Effector memory CD4-positive, alpha-beta T cell (primary cell): ENCODE measurements at regions not wholly inside any gene's neighbourhood (a gene's known extent, or its start where the extent isn't known, plus 50 kb on each side); places are given as distances from the start of the nearest gene placed in this dataset.

Source experiments
- DNase-seq, 3 donors: peaks; one replicate each; pipeline ENCODE4 v3.0.0-alpha.2; 2020
- H3K27ac ChIP-seq: 2 replicates; pipeline ENCODE4 v1.7.0; 2013; ENCODE audit warnings: mild to moderate bottlenecking, low read length, moderate library complexity; ENCODE audit not compliant: insufficient read depth, poor library complexity, severe bottlenecking
- H3K27me3 ChIP-seq: replicated peaks from 2 replicates; pipeline ENCODE4 v1.7.0; 2013; ENCODE audit warnings: mild to moderate bottlenecking, low read length; ENCODE audit not compliant: insufficient read depth, control insufficient read depth, poor library complexity, severe bottlenecking
- H3K36me3 ChIP-seq: 2 replicates; pipeline ENCODE4 v1.7.0; 2013; ENCODE audit warnings: mild to moderate bottlenecking, low read length, moderate library complexity; ENCODE audit not compliant: control insufficient read depth, insufficient read depth
- H3K4me1 ChIP-seq: 2 replicates; pipeline ENCODE4 v1.7.0; 2013; ENCODE audit warnings: low read length, mild to moderate bottlenecking; ENCODE audit not compliant: control insufficient read depth, insufficient read depth, poor library complexity, severe bottlenecking
- H3K4me3 ChIP-seq: 2 replicates; pipeline ENCODE4 v1.7.0; 2013; ENCODE audit warnings: low read length, low read depth, mild to moderate bottlenecking; ENCODE audit not compliant: insufficient read depth, poor library complexity, severe bottlenecking
- H3K9me3 ChIP-seq: 2 replicates; pipeline ENCODE4 v1.7.0; 2013; ENCODE audit warnings: mild to moderate bottlenecking, low read length, moderate library complexity; ENCODE audit not compliant: control insufficient read depth

DNA sequence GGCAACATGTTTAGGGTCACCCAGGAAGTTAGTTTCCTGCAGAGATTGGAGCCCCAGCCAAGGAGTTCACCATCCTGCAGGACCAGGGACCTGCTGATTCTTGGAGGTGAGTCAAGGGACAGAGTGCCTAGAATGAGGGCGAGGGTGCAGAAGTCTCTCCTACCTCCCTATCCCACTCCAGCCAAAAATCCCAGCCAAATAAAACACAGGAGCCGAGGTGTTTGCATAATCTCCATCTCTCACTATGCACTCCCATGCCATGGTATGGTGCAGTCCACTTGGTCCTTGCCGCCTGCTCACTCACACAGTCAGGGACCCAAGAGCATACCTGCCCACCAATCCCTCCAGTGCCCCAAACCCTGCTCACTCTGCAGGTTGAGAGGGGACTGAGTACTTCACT lies 294.2 kb downstream of the UACA start:
- no peaks in the 10 kb centered on the region for H3K4me1 ChIP-seq
- H3K9me3 ChIP-seq: no peaks in the 10 kb centered on the region
- H3K27ac ChIP-seq: no peak overlapping the region
- no peaks in the 10 kb centered on the region for H3K36me3 ChIP-seq
- no peaks in the 10 kb centered on the region for H3K27me3 ChIP-seq
- H3K4me3 ChIP-seq: no peak overlapping the region
- no peak for DNase-seq

DNA sequence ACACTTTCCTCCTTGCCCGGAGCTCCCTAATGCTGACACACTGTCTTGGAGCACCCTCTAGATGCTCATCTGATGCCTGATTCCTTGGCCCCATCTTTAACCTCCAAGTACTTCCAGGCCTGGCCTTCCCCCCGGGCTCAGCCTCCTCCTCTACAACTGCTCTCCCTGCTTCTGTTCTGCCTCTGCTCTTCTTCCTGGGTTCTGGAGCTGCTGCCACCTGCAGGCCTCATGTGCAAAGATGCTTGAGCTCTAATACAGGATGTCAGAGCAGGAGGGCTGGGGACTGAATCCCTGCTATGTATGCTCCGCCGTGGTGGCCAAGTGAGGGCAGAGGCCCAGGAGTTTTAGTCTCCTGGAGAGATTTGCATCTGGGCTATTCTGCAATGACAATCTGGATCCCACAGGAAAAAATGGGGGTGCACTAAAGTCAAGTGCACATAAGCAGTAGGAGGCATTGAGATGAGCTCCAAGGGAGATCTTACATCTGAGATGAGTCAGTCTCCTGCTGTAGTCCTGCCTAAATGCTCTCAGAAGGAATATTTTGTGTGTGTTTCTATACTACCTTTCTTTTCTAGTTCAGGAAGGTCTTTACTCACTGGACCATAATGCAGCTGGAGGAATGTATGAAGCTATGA lies 296.3 kb downstream of the UACA start:
- H3K9me3 ChIP-seq: no peaks in the 10 kb centered on the region
- no peaks in the 10 kb centered on the region for H3K27me3 ChIP-seq
- H3K36me3 ChIP-seq: no peaks in the 10 kb centered on the region
- H3K4me3 ChIP-seq: no peak overlapping the region
- no peak overlapping the region for H3K27ac ChIP-seq
- H3K4me1 ChIP-seq: no peaks in the 10 kb centered on the region
- DNase-seq: no peak

DNA sequence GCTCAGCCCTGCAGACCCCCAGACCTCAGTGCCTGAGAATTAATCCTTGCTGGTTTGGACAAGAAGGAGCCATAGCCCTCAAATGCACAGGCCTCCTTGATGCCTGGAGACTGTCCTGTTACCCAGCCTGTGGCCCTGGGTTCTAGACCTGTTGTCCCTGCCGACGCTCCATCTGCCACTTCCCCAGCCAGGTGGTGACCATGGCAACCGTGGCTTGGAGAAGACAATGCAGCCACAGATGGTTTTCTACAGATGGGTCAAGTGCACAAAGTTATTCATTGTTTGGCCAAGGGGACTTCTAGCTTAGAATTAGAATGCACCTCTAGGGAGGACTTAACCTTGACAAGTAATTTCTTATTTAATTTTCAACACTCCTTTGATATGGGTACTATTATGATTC lies 297.1 kb downstream of the UACA start:
- Histone ChIP-seq H3K36me3 (no peaks in the 10 kb centered on the region), H3K9me3 (no peaks in the 10 kb centered on the region), H3K4me3 (no peak overlapping the region), H3K27me3 (no peaks in the 10 kb centered on the region), H3K4me1 (no peaks in the 10 kb centered on the region), H3K27ac (no peak overlapping the region)
- DNase-seq: no peak

DNA sequence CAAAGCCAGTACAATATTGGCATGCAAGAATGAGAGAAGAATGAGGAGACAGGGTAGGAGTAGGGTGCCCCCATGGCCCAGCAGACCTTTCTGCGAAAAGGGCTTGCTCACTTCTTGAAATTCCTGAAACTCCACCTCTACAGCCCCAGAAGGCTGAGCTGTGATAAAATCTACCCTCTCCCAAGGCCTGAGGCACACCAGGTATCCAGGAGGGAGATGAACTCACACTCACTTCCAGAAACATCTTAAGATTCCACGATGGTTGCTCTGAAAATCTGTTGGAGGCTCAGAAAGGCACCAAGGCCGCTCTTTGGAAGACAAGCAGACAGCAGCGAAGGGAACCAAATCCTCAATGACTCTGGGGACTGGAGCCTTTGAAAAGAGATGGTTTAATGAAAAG lies 297.5 kb downstream of the UACA start:
- H3K4me3 ChIP-seq: no peak overlapping the region
- H3K36me3 ChIP-seq: no peaks in the 10 kb centered on the region
- DNase-seq: no peak
- no peaks in the 10 kb centered on the region for H3K9me3 ChIP-seq
- H3K4me1 ChIP-seq: no peaks in the 10 kb centered on the region
- H3K27ac ChIP-seq: no peak overlapping the region
- no peaks in the 10 kb centered on the region for H3K27me3 ChIP-seq

DNA sequence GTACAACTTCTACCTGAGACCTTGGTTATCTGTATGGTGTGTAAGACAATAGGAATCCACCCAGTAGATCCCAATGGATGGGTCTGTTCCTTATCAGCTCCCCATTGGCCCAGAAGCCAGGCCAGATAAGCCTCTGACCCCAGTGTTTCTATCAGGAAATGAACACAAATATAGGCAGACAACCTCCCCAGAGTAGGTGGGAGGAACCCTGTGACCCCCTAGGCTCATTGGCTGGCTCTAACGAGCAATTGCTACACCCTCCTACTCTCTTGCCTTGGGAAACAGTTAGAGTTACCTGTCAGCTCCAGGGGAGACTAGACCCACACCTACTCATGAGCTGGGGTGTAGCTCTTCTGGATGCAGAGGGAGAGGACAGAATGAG lies 299.9 kb downstream of the UACA start:
- H3K4me3 ChIP-seq: no peak overlapping the region
- H3K27me3 ChIP-seq: no peaks in the 10 kb centered on the region
- H3K9me3 ChIP-seq: no peaks in the 10 kb centered on the region
- no peak for DNase-seq
- H3K36me3 ChIP-seq: no peaks in the 10 kb centered on the region
- peaks cover 3% of the 10 kb centered on the region for H3K4me1 ChIP-seq
- no peak overlapping the region for H3K27ac ChIP-seq

DNA sequence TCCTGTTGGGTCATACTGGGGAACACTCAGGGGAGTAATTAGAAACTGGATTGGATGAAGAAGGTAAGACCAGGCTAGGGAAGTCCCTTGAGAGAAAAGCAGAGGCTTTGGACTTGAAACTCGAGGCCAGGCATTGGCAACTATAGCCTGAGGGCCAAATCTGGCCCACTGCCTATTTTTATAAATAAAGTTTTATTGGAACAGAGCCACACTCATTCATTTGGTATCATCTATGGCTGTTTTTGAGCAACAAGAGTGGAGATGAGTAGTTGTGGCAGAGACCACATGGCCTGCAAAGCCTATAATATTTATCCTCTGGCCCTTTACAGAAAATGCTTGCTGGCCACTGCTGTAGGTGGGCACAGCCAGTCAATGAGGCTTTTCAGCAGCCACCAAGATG lies 301.4 kb downstream of the UACA start:
- no peaks in the 10 kb centered on the region for H3K27me3 ChIP-seq

DNA sequence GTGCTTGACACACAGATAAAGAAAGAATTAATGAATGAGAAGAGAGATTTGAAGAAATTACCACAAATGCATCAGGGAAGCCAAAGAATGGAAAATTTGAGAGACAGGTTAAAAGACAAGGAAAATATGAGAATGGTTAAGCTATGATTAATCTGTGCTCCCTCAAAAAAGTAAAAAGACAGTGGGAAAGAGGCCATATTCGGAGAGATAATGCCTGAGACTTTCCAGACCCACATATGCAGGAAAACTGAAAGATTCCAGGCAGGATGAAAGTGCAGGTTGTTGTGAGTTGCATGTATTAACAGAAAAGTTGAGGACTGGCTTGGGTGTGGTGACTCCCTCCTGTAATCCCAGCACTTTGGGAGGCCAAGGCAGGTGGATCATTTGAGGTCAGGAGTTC lies 302.3 kb downstream of the UACA start:
- Histone ChIP-seq H3K27ac (no peak overlapping the region), H3K4me1 (peaks cover 3% of the 10 kb centered on the region), H3K27me3 (no peaks in the 10 kb centered on the region), H3K9me3 (no peaks in the 10 kb centered on the region), H3K36me3 (no peaks in the 10 kb centered on the region), H3K4me3 (no peak overlapping the region)
- DNase-seq: no peak

More for the DNA sequence above, 301.4 kb downstream of the UACA start:
- Histone ChIP-seq H3K4me1 (peaks cover 3% of the 10 kb centered on the region), H3K4me3 (no peak overlapping the region), H3K9me3 (no peaks in the 10 kb centered on the region), H3K36me3 (no peaks in the 10 kb centered on the region), H3K27ac (no peak overlapping the region)
- no peak for DNase-seq

DNA sequence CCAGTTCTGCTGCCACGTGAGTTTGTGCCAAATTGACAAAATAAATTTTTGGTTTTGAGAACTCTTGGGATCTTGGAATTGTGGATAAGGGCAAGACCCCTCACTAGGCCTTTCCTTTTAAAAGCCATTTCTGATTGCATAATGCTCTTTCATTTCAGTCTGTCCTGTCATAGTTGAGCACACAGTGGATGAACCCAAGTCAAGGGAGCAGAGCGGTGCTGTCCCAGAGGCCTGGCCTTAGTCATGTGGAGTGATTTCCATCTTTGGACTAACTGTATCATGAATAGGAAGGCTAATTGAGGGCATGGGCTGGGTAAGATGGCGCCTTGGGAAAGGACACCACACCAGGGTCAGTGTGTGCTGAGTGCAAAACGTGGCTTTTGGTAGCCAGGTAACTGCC lies 304.0 kb downstream of the UACA start:
- DNase-seq: no peak
- Histone ChIP-seq H3K9me3 (no peaks in the 10 kb centered on the region), H3K36me3 (no peaks in the 10 kb centered on the region), H3K27me3 (no peaks in the 10 kb centered on the region), H3K27ac (no peak overlapping the region), H3K4me1 (peaks cover 3% of the 10 kb centered on the region), H3K4me3 (no peak overlapping the region)

DNA sequence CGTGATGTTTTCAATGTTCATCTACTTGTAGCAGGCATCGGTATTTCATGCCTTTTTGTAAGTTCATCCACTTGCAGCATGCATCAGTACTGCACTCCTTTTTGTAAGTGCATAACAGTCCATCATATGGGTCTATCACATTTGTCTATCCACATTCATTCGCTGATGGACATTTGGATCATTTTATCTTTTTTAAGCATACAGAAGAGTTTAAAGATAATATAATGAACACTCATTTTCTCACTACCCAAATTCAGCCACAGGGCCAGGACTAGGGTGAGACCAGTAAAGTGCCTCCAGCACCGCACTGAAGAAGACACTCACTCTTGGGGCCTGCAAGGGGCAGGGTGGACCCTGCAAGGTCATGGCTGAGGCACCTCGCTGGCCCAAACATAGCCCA lies 309.6 kb downstream of the UACA start:
- DNase-seq: no peak

DNA sequence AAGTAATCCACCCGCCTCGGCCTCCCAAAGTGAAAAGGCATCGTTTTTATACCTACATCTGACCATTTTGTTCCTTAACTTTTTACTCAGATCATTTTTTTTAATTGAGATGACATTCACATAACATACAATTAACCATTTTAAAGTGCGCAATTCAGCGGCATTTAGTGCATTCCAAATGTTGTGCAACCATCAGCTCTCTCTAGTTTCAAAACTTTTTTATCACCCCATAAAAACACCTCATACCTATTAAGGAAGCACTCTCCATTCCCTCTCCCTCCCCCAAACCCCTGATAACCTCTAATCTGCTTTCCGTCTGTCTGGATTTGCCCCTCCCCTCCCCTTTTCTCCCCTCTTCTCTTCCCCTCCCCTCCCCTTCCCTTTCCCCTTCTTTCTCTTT lies 310.1 kb downstream of the UACA start:
- no peak overlapping the region for H3K4me3 ChIP-seq
- no peaks in the 10 kb centered on the region for H3K9me3 ChIP-seq
- H3K36me3 ChIP-seq: no peaks in the 10 kb centered on the region
- H3K27me3 ChIP-seq: no peaks in the 10 kb centered on the region
- no peak for DNase-seq
- H3K4me1 ChIP-seq: peaks cover 29% of the 10 kb centered on the region
- H3K27ac ChIP-seq: no peak overlapping the region

More for the DNA sequence above, 309.6 kb downstream of the UACA start:
- Histone ChIP-seq H3K36me3 (no peaks in the 10 kb centered on the region), H3K27me3 (no peaks in the 10 kb centered on the region), H3K4me1 (peaks cover 23% of the 10 kb centered on the region), H3K27ac (no peak overlapping the region), H3K4me3 (no peak overlapping the region), H3K9me3 (no peaks in the 10 kb centered on the region)
